ENCODE measurements at regions not wholly inside any gene's neighbourhood (a gene's known extent, or its start where the extent isn't known, plus 50 kb on each side); places are given as distances from the start of the nearest gene placed in this dataset.

GRCh38 chr16:27726621-27727261 lies 176.8 kb downstream of the KATNIP start:
- H3K4me3 Mint-ChIP-seq: no peak overlapping the region
- Histone ChIP-seq H4K8ac (replicated peaks; ENCODE audit: insufficient read length, low read depth, low read length) (no peak overlapping the region), H4K20me1 (ENCODE audit: control insufficient read depth, insufficient read depth, insufficient read length) (no peaks in the 10 kb centered on the region), H2BK5ac (ENCODE audit: insufficient read length, low read length) (no peak overlapping the region), H2BK15ac (ENCODE audit: low read depth, low read length) (no peak overlapping the region), H3K23ac (ENCODE audit: insufficient read length, low read depth, low read length) (no peak overlapping the region), H2AK5ac (ENCODE audit: insufficient read length, low read length) (no peak overlapping the region), H4K5ac (ENCODE audit: insufficient read length, low read depth, low read length) (no peak overlapping the region), H3K14ac (ENCODE audit: insufficient read depth, low read length) (no peak overlapping the region), H4K91ac (ENCODE audit: insufficient read length, low read depth, low read length) (no peak overlapping the region), H3K79me1 (ENCODE audit: insufficient read depth, low read depth, low read length, poor library complexity, severe bottlenecking) (no peaks in the 10 kb centered on the region), H3K4me1 (ENCODE audit: insufficient read depth, low read length) (no peaks in the 10 kb centered on the region), H2BK20ac (ENCODE audit: low read depth, low read length, poor library complexity, severe bottlenecking) (no peak overlapping the region), H3K4me2 (ENCODE audit: insufficient read depth, insufficient read length, low read length) (no peak overlapping the region), H3K27me3 (ENCODE audit: insufficient read depth, low read length) (no peaks in the 10 kb centered on the region), H3T11ph (ENCODE audit: low read length) (no peak overlapping the region), H2BK120ac (ENCODE audit: low read depth, low read length, poor library complexity, severe bottlenecking) (no peak overlapping the region), H3K4ac (ENCODE audit: low read depth, low read length) (no peak overlapping the region), H2BK12ac (ENCODE audit: insufficient read length, low read depth, low read length) (no peak overlapping the region), H3K79me2 (ENCODE audit: insufficient read depth, low read length) (no peaks in the 10 kb centered on the region), H3K9me3 (ENCODE audit: control insufficient read depth, low read depth, low read length) (no peaks in the 10 kb centered on the region), H3K18ac (ENCODE audit: insufficient read length, low read depth, low read length) (no peak overlapping the region), H2AFZ (ENCODE audit: low read length) (no peak overlapping the region), H3K27ac (ENCODE audit: insufficient read length, low read depth, low read length) (no peak overlapping the region), H3K23me2 (ENCODE audit: insufficient read length, low read depth, low read length, poor library complexity, severe bottlenecking) (no peaks in the 10 kb centered on the region), H3K56ac (ENCODE audit: insufficient read length, low read depth, low read length) (no peak overlapping the region), H3K9ac (ENCODE audit: extremely low read depth, insufficient read length, low read length) (no peak overlapping the region)
- peaks cover 0 to 2% of the 10 kb centered on the region in 2 experiments; a peak in 3 of 5 replicates for H3K9me3 Mint-ChIP-seq
- no peaks in the 10 kb centered on the region for H3K27me3 Mint-ChIP-seq (ENCODE audit: low read depth)
- H3K4me1 Mint-ChIP-seq: peaks cover 0 to under 1% of the 10 kb centered on the region in 2 experiments; a peak in 1 of 4 replicates
- H3K27ac Mint-ChIP-seq: no peak overlapping the region
- TF ChIP-seq CTCF (conservative IDR thresholded peaks at IDR 0.05): no peak
- no CpG with 5 or more reads among the region's 11 CpGs for WGBS (ENCODE audit: extremely low coverage, insufficient read length, low lambda C conversion rate)
- DNase-seq: no peak
- H3K36me3 Mint-ChIP-seq (ENCODE audit: insufficient read depth in 1 of 3, low read depth in 3 of 3): peaks cover 9 to 35% (median 10%) of the 10 kb centered on the region in 3 experiments; a peak in 6 of 7 replicates
